ENCODE measurements at regions not wholly inside any gene's neighbourhood (a gene's known extent, or its start where the extent isn't known, plus 50 kb on each side); places are given as distances from the start of the nearest gene placed in this dataset.

GRCh38 chr12:69064734-69065443 lies 131.9 kb upstream of the CPM start:
- Histone ChIP-seq H3K4me3 (ENCODE audit: low read depth in 2 of 2, low read length in 2 of 2) (no peak overlapping the region), H3K27me3 (ENCODE audit: control insufficient read depth, insufficient read depth, low read length) (no peaks in the 10 kb centered on the region), H3K4me1 (ENCODE audit: control insufficient read depth, insufficient read depth, low read length) (no peaks in the 10 kb centered on the region; the same call in 1 of the 2 replicates), H3K9me3 (ENCODE audit: control insufficient read depth, insufficient read depth, low read depth, low read length) (no peaks in the 10 kb centered on the region), H3K27ac (ENCODE audit: low read length) (no peak overlapping the region), H3K36me3 (ENCODE audit: control insufficient read depth, insufficient read depth, low read length) (no peaks in the 10 kb centered on the region)
- TF ChIP-seq TCF7L2 (IDR thresholded peaks at IDR 0.05; ENCODE audit: low read depth, low read length) = no peak
- TF ChIP-seq, protein P1, sequence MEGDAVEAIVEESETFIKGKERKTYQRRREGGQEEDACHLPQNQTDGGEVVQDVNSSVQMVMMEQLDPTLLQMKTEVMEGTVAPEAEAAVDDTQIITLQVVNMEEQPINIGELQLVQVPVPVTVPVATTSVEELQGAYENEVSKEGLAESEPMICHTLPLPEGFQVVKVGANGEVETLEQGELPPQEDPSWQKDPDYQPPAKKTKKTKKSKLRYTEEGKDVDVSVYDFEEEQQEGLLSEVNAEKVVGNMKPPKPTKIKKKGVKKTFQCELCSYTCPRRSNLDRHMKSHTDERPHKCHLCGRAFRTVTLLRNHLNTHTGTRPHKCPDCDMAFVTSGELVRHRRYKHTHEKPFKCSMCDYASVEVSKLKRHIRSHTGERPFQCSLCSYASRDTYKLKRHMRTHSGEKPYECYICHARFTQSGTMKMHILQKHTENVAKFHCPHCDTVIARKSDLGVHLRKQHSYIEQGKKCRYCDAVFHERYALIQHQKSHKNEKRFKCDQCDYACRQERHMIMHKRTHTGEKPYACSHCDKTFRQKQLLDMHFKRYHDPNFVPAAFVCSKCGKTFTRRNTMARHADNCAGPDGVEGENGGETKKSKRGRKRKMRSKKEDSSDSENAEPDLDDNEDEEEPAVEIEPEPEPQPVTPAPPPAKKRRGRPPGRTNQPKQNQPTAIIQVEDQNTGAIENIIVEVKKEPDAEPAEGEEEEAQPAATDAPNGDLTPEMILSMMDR (IDR thresholded peaks at IDR 0.05) = no peak
- in situ Hi-C loops (cut with HindIII; ENCODE audit: low pct_unique_long_range_greater_than_20kb, low sequenced_read_pairs) = no loop called here
- DNase-seq (ENCODE audit: low read depth, low spot score) (no peak), ATAC-seq (no peak)
- BruUV-seq (replicated peaks) = no TSS peak
- ChIA-PET POLR2A (no interaction called here), CTCF (no interaction called here)
- intact Hi-C loops (cut with micrococcal nuclease; ENCODE audit: unreplicated experiment) = no loop called here

- intact Hi-C loops (cut with micrococcal nuclease; ENCODE audit: unreplicated experiment) = no loop called here
Observed at GRCh38 chr12:69065775-69066174, 132.8 kb upstream of the CPM start.

More at GRCh38 chr12:69065775-69066174, 132.8 kb upstream of the CPM start:
- Histone ChIP-seq H3K9me3 (ENCODE audit: control insufficient read depth, insufficient read depth, low read depth, low read length) (no peaks in the 10 kb centered on the region), H3K36me3 (ENCODE audit: control insufficient read depth, insufficient read depth, low read length) (no peaks in the 10 kb centered on the region), H3K4me1 (ENCODE audit: control insufficient read depth, insufficient read depth, low read length) (no peaks in the 10 kb centered on the region; the same call in 1 of the 2 replicates), H3K4me3 (ENCODE audit: low read depth in 2 of 2, low read length in 2 of 2) (no peak overlapping the region), H3K27me3 (ENCODE audit: control insufficient read depth, insufficient read depth, low read length) (no peaks in the 10 kb centered on the region), H3K27ac (ENCODE audit: low read length) (no peak overlapping the region)
- no peak for TF ChIP-seq POLR2AphosphoS5 (IDR thresholded peaks at IDR 0.05; ENCODE audit: low read depth, low read length)
- no peak for TF ChIP-seq TCF7L2 (IDR thresholded peaks at IDR 0.05; ENCODE audit: low read depth, low read length)
- no peak for TF ChIP-seq SIN3A (IDR thresholded peaks at IDR 0.05; ENCODE audit: borderline replicate concordance, insufficient read depth, low read depth, low read length)
- TF ChIP-seq, protein P1 (IDR thresholded peaks at IDR 0.05) = no peak
- TF ChIP-seq, protein P2, sequence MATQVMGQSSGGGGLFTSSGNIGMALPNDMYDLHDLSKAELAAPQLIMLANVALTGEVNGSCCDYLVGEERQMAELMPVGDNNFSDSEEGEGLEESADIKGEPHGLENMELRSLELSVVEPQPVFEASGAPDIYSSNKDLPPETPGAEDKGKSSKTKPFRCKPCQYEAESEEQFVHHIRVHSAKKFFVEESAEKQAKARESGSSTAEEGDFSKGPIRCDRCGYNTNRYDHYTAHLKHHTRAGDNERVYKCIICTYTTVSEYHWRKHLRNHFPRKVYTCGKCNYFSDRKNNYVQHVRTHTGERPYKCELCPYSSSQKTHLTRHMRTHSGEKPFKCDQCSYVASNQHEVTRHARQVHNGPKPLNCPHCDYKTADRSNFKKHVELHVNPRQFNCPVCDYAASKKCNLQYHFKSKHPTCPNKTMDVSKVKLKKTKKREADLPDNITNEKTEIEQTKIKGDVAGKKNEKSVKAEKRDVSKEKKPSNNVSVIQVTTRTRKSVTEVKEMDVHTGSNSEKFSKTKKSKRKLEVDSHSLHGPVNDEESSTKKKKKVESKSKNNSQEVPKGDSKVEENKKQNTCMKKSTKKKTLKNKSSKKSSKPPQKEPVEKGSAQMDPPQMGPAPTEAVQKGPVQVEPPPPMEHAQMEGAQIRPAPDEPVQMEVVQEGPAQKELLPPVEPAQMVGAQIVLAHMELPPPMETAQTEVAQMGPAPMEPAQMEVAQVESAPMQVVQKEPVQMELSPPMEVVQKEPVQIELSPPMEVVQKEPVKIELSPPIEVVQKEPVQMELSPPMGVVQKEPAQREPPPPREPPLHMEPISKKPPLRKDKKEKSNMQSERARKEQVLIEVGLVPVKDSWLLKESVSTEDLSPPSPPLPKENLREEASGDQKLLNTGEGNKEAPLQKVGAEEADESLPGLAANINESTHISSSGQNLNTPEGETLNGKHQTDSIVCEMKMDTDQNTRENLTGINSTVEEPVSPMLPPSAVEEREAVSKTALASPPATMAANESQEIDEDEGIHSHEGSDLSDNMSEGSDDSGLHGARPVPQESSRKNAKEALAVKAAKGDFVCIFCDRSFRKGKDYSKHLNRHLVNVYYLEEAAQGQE (IDR thresholded peaks at IDR 0.05; ENCODE audit: insufficient read depth in 1 of 2, low read depth in 2 of 2, low read length in 1 of 2) = no peak
- CTCF ChIA-PET = no interaction called here
- in situ Hi-C loops (cut with HindIII; ENCODE audit: low pct_unique_long_range_greater_than_20kb, low sequenced_read_pairs) = no loop called here
- DNase-seq (ENCODE audit: low read depth, low spot score) (no peak), ATAC-seq (no peak)
- POLR2A ChIA-PET = no interaction called here
- no TSS peak for BruUV-seq (replicated peaks)

All from Panc1 (cell line).